NCI-H748 treated with DMSO at 0.1 percent for 48 hours (cell line): ENCODE measurements at regions not wholly inside any gene's neighbourhood (a gene's known extent, or its start where the extent isn't known, plus 50 kb on each side); places are given as distances from the start of the nearest gene placed in this dataset.
"Not testable (repeated sequence)": the region's sequence is repeated elsewhere in the genome, so short reads cannot be mapped to it uniquely, and the experiment has no call there.

ENCODE experiments used
- DNase-seq: peaks from one replicate; lab custom pipeline; 2025; lab: John Stamatoyannopoulos, UW

GRCh38 chr3:163196245-163196644, 1699.6 kb downstream of the OTOL1 start:
- DNase-seq = no peak

- no peak for DNase-seq
Observed at GRCh38 chr3:163185721-163186350, 1689.2 kb downstream of the OTOL1 start.

DNA sequence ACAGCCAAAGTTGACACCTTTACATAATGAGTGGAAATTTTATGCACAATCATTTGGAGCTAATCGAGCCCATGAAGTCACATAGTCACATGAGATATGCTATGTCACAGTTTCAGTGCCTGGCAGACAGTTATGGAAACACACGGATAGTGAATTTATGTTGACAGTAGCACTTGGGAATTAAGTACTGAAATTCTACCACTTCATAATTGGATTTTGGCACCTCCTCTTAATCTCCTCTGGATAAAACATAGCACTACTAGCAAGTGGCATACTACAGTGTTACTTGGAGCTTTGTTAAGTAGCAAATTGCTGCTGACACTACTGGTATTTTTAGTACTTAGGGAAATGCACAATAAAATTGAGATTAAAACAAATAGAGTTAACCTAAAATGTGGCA, 1679.4 kb downstream of the OTOL1 start:
- DNase-seq = no peak

GRCh38 chr3:163172513-163172912, 1675.9 kb downstream of the OTOL1 start:
- DNase-seq = not testable (repeated sequence)

DNA sequence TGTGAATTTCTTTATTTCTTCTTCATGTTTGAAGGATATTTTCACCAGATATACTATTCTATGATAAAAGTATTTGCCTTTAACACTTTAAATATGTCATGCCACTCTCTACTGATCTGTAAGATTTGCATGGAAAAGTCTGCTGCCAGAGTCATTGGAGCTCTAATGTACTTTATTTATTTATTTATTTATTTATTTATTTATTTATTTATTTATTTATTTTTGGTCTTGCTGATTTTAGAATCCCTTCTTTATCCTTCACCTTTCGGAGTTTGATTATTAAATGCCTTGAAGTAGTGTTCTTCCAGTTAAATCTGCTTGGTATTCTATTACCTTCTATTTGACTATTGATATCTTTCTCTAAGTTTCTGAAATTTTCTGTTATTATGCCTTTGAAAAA, 1669.6 kb downstream of the OTOL1 start:
- no peak for DNase-seq

GRCh38 chr3:163159306-163159705, 1662.7 kb downstream of the OTOL1 start:
- DNase-seq = no peak

- DNase-seq = no peak
Observed at GRCh38 chr3:163139600-163139999, 1643.0 kb downstream of the OTOL1 start.

DNA sequence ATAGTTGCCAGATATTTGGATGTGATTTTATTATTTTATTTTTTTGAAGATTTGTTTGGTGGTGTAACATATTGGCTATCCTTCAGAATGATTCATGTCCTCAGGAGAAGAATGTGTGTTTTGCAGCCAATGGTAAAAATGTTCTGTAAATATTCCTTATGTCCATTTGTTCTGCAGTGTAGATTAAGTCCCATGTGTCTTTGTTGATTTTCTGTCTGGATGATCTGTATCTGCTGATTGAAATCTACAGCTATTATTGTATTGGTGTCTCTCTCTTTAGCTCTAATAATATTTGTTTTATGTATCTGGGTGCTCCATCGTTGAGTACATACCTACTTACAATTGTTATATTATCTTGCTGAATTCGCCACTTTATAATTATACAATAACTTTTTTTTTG, 1641.7 kb downstream of the OTOL1 start:
- no peak for DNase-seq

- DNase-seq = no peak
Observed at GRCh38 chr3:163132111-163132510, 1635.5 kb downstream of the OTOL1 start.

DNA sequence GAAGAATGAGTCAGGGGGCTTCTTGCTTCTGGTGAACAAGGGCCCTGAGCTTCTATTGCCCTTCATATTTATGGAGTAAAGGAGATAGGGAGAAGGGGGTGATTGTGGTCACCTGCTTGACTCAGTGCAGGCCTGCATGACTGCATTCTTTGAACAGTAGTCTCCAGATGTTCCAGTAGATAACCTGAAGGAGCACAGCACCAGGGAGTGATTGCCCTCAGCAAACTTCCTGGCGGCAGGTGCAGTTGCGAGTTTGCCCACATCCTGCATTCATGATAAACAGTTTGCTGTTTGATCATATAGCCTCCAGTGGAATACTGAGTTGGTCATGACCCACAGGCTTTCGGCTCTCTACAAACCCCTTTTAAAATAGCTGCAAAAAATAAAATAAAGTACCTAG, 1632.7 kb downstream of the OTOL1 start:
- no peak for DNase-seq

DNA sequence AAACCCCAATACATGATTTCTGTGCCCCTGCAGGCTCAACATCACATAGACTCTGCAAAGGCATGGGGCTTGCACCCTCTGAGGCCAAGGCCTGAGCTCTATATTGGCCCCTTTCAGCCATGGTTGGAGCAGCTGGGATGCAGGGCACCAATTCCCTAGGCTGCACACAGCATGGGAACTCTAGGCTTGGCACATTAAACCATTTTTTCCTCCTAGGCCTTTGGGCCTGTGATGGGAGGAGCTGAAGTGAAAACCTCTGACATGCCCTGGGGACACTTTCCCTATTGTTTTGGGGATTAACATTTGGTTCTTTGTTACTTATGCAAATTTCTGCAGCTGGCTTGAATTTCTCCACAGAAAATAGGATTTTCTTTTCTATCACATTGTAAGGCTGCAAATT, 1629.5 kb downstream of the OTOL1 start:
- DNase-seq = no peak
